ENCODE measurements at regions not wholly inside any gene's neighbourhood (a gene's known extent, or its start where the extent isn't known, plus 50 kb on each side); places are given as distances from the start of the nearest gene placed in this dataset.

DNA sequence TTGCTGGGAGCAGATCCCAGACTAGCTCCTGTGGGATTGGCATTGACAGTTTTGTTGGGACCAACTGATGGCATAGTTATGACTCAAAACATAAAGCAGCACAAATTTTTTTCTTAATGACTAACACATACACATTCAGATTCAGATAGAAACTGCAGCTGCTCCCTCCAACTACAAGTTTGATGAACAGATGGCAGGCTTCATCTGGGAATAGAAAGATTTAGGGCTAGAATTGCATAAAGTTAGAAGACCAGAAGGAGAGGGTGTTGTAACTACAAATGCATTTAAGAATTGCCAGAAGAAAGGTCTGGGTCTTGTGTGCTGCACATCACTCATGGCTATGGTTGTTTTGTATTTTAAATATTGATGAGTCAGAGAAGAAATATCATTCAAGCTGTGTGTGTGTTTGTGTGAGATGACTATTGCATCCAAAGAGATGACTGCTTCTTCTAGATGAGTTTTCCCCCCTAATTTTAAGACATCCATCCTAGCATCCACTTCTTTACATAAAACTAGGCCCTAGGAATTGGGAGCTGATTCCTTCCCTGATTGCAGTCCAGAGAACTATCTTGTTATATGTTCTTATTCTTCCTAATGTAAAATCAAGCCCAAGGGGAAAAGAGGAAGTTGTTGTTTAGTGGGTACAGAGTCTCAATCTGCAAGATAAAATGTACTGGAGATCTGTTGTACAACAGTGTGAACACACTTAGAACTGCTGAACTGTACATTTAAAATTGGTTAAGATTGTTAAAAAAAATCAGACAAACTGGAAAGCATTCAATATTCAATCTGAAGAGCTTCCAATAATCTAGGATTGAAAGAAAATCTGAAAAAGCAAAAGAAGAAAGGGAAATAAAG, 175.1 kb downstream of the PARM1 start:
- no peak for DNase-seq (ENCODE audit: low spot score)

DNA sequence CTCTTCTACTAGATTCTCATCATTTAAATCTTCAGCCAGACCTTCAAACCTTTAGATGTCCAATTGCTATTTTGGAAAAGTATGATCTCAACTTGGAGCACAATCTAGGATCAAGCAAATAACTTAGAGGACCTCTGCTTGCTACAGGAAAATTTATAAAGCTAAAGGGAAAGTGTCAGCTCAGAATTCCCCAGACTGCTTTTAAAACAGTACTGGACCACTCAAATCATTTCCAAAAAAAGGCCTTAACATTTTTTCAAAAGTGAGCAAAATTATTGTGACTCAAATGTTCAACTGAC, 169.8 kb downstream of the PARM1 start:
- no peak for DNase-seq (ENCODE audit: low spot score)

DNA sequence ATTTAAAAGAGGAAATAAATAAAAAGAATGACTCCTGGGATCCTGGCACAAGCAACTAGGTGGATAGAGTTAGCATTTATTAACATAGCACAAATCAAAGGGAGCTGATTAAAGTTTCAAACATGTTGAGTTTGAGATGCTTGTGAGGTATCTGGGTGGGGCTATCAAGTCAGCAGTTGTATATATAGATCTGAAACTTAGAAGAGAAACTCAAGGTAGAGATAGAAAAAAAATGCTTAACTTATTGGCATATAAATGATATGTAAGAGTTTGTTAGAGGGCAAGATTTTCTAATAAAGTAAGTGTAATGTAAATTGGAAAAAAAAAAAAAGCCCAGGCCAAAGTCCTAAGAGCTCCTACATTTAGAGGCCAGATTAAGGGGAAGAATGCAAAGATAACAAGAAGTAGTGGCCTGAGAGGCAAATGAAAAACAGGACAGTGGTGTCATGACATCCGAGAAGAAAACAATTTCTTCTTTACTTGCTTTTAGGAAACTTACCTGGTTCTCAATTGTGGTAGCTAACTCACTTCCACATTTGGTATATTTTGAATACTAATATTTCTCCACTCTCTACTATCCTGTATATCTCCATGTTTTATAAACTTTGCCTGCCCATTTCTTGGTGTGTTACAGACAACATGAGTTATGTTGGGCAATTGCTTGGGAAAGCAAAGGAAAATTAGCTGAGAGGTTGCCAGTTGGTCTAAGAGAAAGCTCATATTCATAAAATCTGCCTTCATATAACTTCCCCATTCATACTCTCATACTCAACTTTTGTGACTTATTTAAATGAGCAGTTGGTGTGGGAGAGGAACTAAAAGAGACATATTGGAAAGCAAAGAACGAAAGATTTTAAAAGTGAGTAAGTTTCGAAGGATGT, 169.2 kb downstream of the PARM1 start:
- DNase-seq (ENCODE audit: low spot score): no peak
